Activated naive CD8-positive, alpha-beta T cell treated with anti-CD3 and anti-CD28 coated beads, Interleukin-2, amount 10 ng/mL, durations not matched to agents 7 days and 5 days (primary cell): ENCODE measurements at regions not wholly inside any gene's neighbourhood (a gene's known extent, or its start where the extent isn't known, plus 50 kb on each side); places are given as distances from the start of the nearest gene placed in this dataset.

ENCODE experiments used
- ATAC-seq: fragments of 150-1000 bp; cut with Tn5 transposase; one replicate; pipeline ENCODE4 v1.10.0; 2021; ENCODE audit warnings: low read depth, moderate library complexity
- POLR2A ChIA-PET: fragments of 350-600 bp; sonication (Branson Sonifier 250); formaldehyde crosslinking; loops from one replicate; lab custom pipeline; 2021; ENCODE audit warnings: antibody characterized with exemption; lab: Charles Lee
- DNase-seq: peaks from one replicate; pipeline ENCODE4 v3.0.0; 2021
- H3K27ac Mint-ChIP-seq: one replicate; pipeline ENCODE4 v1.8.0; 2022; ENCODE audit warnings: mild to moderate bottlenecking, mixed read lengths
- H3K27me3 Mint-ChIP-seq: one replicate; pipeline ENCODE4 v1.8.0; 2022; ENCODE audit warnings: mild to moderate bottlenecking, moderate library complexity, mixed read lengths
- H3K36me3 Mint-ChIP-seq: one replicate; pipeline ENCODE4 v1.8.0; 2021; ENCODE audit warnings: mild to moderate bottlenecking, mixed read lengths
- H3K4me1 Mint-ChIP-seq: one replicate; pipeline ENCODE4 v1.8.0; 2021; ENCODE audit warnings: mixed read lengths
- H3K4me3 Mint-ChIP-seq: one replicate; pipeline ENCODE4 v1.8.0; 2022; ENCODE audit warnings: mild to moderate bottlenecking, moderate library complexity, mixed read lengths
- H3K9me3 Mint-ChIP-seq: one replicate; pipeline ENCODE4 v1.8.0; 2021; ENCODE audit warnings: mixed read lengths

DNA sequence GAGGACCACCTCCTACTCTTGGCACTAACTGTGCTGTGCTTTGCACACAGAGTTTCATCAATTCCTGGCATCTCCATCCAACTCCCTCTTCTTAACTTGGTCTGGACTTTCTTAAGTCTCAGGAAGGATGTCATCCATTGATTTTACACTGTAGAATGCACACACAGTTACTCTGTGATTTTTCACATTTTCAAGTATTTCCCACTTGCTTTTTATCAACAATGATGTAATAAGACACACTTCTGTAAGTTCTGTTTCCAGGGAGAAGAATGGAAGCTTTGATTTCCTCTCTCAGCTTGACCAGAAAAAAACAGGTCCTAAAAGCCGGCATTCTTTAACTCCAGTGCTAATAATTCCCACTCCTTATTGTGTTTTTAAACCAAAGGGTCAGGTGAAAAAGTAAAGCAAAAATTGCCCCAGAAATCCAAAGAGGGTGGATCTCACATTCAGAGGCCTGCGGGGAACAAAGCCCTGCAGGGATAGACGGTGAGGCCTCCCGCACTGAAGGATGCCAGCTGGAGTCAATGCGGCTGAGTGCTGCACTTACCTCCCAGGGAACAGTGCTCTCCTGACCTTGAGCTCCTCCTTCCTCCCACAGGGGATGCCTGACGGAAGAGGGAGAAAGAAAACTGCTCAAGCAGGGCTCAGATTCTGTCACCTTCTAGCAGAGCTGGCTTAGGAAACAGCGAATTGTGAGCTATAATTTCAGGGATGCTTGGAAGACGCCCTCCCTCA, 83.1 kb downstream of the PDCL3 start:
- Mint-ChIP-seq H3K9me3 (peaks cover 8% of the 10 kb centered on the region), H3K4me1 (peaks cover 38% of the 10 kb centered on the region)
- POLR2A ChIA-PET = no interaction called here

DNA sequence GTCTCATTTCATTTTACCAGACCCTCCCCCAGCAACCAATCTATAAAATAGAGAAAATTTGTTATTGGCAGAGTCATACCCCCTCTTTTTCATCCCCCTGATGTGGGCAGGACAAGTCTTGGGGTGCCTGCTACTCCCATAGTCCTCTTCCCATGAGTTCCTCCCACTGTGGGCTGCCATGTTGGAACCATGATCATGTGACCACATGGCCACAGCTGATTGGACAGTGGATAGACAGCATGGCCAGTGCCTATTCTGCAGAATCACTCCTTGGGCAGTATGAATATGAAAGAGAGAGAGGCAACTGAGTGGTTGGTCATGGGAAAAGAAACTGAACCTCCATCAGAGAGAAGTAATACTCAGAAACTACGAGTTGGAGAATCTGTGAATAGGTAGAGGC, 84.9 kb downstream of the PDCL3 start:
- Mint-ChIP-seq H3K27ac (no peak overlapping the region), H3K4me1 (peaks cover 37% of the 10 kb centered on the region), H3K27me3 (no peaks in the 10 kb centered on the region), H3K36me3 (peaks cover 9% of the 10 kb centered on the region), H3K4me3 (no peak overlapping the region), H3K9me3 (peaks cover 8% of the 10 kb centered on the region)
- no peak for ATAC-seq
- no peak for DNase-seq
- POLR2A ChIA-PET = interaction anchor here (1.2 kb wide), 1 partner anchor 354 kb away, joined by 3 read pairs; the partner anchor contains the start of gene RPL31

More for the DNA sequence above, 83.1 kb downstream of the PDCL3 start:
- DNase-seq (no peak), ATAC-seq (no peak)
- Mint-ChIP-seq H3K4me3 (no peak overlapping the region), H3K36me3 (peaks cover 9% of the 10 kb centered on the region), H3K27me3 (no peaks in the 10 kb centered on the region), H3K27ac (no peak overlapping the region)

DNA sequence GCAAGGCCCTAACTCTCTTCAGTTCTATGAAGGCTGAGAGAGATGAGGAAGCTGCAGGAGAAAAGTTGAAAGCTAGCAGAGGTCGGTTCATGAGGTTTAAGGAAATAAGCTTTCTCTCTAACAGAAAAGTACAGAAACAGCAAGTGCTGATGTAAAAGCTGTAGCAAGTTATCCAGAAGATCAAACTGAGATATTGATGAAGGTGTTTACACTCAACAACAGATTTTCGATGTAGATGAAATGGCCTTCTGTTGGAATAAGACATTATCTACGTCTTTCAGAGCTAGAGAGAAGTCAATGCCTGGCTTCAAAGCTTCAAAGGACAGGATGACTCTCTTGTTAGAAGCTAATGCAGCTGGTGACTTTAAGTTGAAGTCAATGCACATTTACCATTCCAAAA, 87.4 kb downstream of the PDCL3 start:
- H3K9me3 Mint-ChIP-seq = peaks cover 8% of the 10 kb centered on the region
- H3K4me1 Mint-ChIP-seq = peaks cover 28% of the 10 kb centered on the region
- POLR2A ChIA-PET = interaction anchor here (0.8 kb wide), 1 partner anchor 20 kb away, joined by 3 read pairs; no protein-coding TSS in a partner anchor
- peaks cover 9% of the 10 kb centered on the region for H3K36me3 Mint-ChIP-seq
- H3K27me3 Mint-ChIP-seq = no peaks in the 10 kb centered on the region
- ATAC-seq (no peak), DNase-seq (no peak)
- peak overlapping the region; percentile 78 for H3K27ac Mint-ChIP-seq
- peak overlapping the region; percentile 51 for H3K4me3 Mint-ChIP-seq

DNA sequence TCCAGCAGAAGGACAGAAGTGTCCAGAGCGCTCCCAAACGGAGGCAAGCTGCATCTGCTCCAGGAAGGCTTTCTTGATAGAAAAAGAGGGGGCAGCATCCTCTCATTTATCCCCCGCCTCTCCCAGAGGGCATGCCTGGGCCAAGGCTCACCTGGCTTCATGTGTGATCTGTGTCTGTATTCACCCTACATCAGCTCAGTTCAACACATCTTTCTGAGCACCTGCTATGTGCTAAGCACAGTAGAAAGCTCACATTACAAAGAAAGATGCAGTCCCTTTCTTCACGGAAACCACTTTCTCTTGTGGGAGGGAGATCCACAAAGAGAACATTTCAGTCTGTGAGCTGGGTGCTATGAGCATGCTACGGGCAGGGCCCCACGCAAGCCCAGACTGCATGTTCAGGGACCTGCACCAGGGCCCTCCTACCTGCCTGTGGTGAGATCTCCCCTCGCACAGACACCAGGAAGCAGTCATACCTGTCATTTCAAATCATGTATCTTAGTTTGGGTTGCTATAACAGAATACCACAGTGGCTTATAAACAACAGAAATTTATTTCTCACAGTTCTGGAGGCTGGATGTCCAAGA, 90.7 kb downstream of the PDCL3 start:
- POLR2A ChIA-PET = interaction anchor here (1.8 kb wide), 1 partner anchor 9 kb away, joined by 6 read pairs; no protein-coding TSS in a partner anchor
- no peak for DNase-seq
- peak; percentile 85 for ATAC-seq
- Mint-ChIP-seq H3K9me3 (peaks cover 2% of the 10 kb centered on the region), H3K4me1 (peaks cover 27% of the 10 kb centered on the region), H3K4me3 (no peak overlapping the region), H3K27ac (peak overlapping the region; percentile 63), H3K27me3 (no peaks in the 10 kb centered on the region), H3K36me3 (no peaks in the 10 kb centered on the region)

DNA sequence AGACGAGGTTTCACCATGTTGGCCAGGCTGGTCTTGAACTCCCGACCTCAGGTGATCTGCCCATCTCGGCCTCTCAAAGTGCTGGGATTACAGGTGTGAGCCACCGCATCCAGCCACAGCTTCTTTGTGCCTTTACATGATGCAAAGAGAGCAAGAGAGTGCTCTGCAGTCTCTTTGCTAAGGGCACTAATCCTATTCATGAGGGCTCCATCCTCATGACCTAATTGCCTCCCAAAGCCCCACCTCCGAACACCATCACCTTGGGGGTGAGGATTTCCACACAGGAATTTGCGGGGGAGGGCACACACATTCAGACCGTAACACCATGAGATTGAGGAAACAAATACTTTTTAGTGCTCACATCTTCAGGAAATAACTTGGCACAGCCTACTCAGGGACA, 91.8 kb downstream of the PDCL3 start:
- DNase-seq (no peak), ATAC-seq (no peak)
- Mint-ChIP-seq H3K27ac (no peak overlapping the region), H3K4me1 (peaks cover 23% of the 10 kb centered on the region), H3K27me3 (no peaks in the 10 kb centered on the region), H3K4me3 (no peak overlapping the region), H3K36me3 (no peaks in the 10 kb centered on the region), H3K9me3 (no peaks in the 10 kb centered on the region)
- POLR2A ChIA-PET = interaction anchor here (1.8 kb wide), 1 partner anchor 10 kb away, joined by 6 read pairs; no protein-coding TSS in a partner anchor

DNA sequence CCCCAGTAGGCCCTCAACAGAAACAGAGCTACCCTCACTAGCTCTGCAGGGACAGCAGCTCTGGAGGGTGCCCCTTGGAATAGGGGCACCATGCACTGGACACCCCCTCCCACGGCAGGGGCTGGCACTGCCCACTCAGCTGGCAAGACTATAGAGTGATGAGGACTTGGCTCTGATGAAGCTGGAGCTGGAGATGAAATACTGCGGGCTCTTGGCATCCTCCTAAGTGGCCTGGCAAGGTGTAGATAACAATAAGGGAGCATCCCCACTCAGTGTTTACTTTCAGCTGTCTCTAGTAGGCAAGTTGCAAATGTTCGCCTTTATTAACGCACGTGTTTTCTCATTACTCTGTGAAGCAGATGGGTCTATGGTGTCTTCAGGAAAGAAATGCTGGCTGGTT, 92.7 kb downstream of the PDCL3 start:
- Mint-ChIP-seq H3K4me3 (no peak overlapping the region), H3K36me3 (no peaks in the 10 kb centered on the region), H3K9me3 (no peaks in the 10 kb centered on the region), H3K4me1 (peaks cover 17% of the 10 kb centered on the region), H3K27ac (no peak overlapping the region), H3K27me3 (peaks cover 4% of the 10 kb centered on the region)
- POLR2A ChIA-PET = no interaction called here
- ATAC-seq = no peak
- DNase-seq = no peak

DNA sequence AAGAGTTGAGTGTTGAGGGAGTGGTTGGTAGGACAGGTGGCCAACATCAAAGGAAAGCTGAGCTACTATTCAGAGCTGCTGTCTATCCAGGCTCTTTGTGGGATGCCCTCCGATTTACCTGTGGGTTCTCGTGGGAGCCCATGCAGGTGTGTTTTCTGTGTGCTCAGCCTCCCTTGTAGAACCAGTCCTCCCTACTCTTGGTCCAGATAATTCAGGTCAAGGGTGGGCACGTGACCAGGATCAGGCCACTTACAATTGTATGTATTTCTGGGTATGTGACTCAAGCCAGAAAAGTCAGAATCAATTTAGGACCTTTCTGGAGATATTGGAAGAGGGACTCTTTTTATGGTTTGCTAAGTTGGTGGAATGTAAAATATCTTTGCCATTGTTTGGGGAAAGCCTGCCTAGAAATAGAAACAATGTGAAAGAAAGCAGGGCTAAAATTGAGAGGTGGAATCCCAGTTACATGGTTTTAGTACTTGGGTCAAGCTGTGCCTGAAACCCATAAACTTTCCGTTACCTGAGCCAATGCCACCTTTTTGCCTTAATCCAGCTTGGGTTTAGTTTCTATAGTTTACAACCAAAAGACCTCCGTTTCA, 93.2 kb downstream of the PDCL3 start:
- H3K27ac Mint-ChIP-seq = no peak overlapping the region
- H3K27me3 Mint-ChIP-seq = peaks cover 5% of the 10 kb centered on the region
- H3K36me3 Mint-ChIP-seq = no peaks in the 10 kb centered on the region
- peaks cover 14% of the 10 kb centered on the region for H3K4me1 Mint-ChIP-seq
- no peaks in the 10 kb centered on the region for H3K9me3 Mint-ChIP-seq
- DNase-seq (no peak), ATAC-seq (no peak)
- no peak overlapping the region for H3K4me3 Mint-ChIP-seq
- POLR2A ChIA-PET = no interaction called here

DNA sequence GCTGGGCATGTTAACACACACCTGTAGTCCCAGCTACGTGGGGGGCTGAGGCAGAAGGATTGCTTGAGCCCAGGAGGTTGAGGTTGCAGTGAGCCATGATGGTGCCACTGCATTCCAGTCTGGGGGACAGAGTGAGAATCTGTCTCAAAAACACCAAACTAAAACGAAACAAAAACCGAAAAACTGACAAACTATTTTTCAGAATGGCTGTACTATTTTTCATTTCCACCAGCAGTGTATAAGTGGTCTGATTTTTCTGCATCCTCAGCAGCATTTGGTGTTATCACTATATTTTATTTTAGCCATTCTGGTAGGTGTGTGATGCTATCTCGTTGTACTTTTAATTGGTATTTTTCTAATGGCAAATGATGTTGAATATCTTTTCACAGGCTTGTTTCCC, 95.2 kb downstream of the PDCL3 start:
- H3K4me3 Mint-ChIP-seq = no peak overlapping the region
- no peaks in the 10 kb centered on the region for H3K9me3 Mint-ChIP-seq
- H3K27ac Mint-ChIP-seq = no peak overlapping the region
- H3K4me1 Mint-ChIP-seq = peaks cover 8% of the 10 kb centered on the region
- ATAC-seq = no peak
- H3K27me3 Mint-ChIP-seq = peaks cover 9% of the 10 kb centered on the region
- no peak for DNase-seq
- H3K36me3 Mint-ChIP-seq = no peaks in the 10 kb centered on the region
- POLR2A ChIA-PET = no interaction called here

DNA sequence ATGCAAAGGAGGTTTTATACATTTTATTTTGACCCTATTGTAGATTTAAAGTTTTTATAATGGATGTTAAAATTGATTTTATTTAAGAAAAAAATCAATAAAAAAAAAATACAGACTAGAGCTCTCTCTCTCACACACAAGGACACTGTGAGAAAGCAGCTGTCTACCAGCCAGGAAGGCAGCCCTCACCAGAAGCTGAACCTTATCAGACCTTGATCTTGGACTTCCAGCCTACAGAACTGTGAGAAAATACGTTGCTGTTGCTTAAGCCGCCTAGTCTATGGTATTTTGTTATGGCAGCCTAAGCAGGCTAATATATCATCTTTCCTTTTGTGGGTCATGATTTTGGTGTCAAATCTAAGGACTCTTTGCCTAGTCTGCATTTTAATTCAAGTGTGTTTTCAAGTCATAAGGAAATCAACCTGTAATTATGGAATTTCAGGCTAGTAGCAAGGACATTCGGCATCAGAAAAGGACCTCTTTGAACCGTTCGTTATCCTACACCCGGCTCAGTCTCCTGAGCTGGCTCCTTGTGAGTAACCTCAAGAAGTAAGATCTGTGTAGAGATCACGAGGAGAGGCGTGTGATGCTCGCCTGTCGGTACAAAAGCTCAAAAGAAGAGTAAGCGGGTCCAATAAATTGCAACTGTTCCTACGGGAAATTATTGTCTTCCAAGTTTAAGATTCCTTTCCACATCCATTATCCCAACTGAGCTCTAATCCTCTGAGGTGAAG, 98.2 kb downstream of the PDCL3 start:
- Mint-ChIP-seq H3K4me3 (no peak overlapping the region), H3K4me1 (no peaks in the 10 kb centered on the region), H3K27ac (no peak overlapping the region), H3K36me3 (no peaks in the 10 kb centered on the region), H3K9me3 (no peaks in the 10 kb centered on the region), H3K27me3 (peaks cover 9% of the 10 kb centered on the region)
- DNase-seq (no peak), ATAC-seq (no peak)
- POLR2A ChIA-PET = no interaction called here

DNA sequence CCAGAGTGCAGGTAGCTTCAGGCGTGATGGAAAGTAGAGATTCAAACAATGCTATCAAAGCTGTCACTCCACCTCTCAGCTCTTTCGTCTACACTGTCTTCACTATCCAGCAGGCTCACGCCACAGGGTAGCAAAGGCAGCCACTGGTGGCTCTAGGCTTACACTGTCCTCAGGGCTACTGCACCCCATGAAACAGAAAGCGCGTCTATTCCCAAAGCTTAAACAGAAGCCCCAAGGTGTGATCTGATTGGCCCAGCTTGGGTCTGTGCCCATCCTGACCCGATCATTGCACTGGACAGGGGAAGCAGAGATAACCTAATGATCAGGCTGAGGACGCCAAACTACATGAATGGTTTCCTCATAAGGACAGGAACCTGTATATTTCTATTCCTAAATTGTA, 100.1 kb downstream of the PDCL3 start:
- H3K27me3 Mint-ChIP-seq = peaks cover 9% of the 10 kb centered on the region
- no peaks in the 10 kb centered on the region for H3K4me1 Mint-ChIP-seq
- no peak overlapping the region for H3K4me3 Mint-ChIP-seq
- POLR2A ChIA-PET = no interaction called here
- H3K36me3 Mint-ChIP-seq = no peaks in the 10 kb centered on the region
- ATAC-seq (no peak), DNase-seq (no peak)
- H3K9me3 Mint-ChIP-seq = no peaks in the 10 kb centered on the region
- no peak overlapping the region for H3K27ac Mint-ChIP-seq

DNA sequence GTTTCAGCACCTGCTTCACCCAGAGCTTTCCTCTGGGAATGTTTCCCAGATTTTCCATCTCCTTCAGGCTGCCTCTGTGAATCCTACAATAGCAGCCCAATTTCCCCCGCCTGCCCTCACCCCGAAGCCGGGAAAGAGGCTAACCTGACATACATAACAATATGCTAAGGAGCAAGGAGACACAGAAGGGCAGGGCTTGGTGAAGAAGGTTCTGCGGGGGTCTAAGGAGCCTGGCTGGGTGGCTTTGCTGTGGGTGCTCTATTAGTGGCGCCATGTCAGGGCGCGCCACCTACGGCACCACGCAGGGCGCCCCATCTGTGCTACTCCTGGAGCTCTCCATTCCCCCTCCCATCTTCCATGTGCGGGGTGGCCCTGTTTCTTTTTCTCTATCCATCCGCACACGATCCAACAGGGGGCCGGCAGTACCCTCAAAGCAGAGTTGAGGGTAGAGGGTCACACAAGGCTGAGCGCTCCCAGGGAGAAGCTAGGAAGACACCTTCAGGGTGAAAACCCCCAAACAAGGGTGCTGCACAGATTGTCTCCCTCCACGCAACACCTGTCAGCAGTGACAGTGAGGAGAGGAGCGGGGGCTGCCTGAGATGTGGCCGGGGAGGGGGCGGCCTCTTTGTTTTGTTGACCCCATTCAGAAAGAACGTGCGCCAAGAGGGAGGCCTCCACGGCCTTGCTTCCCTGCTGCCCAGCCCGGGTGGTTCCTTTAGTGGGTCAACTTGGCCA, 101.4 kb downstream of the PDCL3 start:
- H3K9me3 Mint-ChIP-seq = no peaks in the 10 kb centered on the region
- no peaks in the 10 kb centered on the region for H3K36me3 Mint-ChIP-seq
- ATAC-seq (no peak), DNase-seq (no peak)
- peaks cover 5% of the 10 kb centered on the region for H3K4me1 Mint-ChIP-seq
- peaks cover 9% of the 10 kb centered on the region for H3K27me3 Mint-ChIP-seq
- no peak overlapping the region for H3K4me3 Mint-ChIP-seq
- no peak overlapping the region for H3K27ac Mint-ChIP-seq
- POLR2A ChIA-PET = no interaction called here

DNA sequence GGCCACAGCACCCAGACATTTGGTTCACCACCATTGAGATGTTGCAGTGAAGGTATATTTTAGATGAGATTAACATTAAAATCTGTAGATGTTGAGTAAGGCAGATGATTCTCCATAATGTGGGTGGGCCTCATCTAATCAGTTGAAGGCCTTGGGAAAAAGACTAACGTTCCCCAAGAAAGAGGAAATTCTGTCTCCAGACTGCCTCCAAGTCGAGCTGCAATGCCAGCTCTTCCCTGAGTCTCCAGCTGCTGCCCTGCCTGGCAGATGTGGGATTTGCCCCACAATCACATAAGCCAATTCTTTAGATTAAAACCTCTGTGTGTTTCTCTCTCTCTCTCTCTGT, 101.9 kb downstream of the PDCL3 start:
- ATAC-seq = no peak
- Mint-ChIP-seq H3K27me3 (peaks cover 11% of the 10 kb centered on the region), H3K36me3 (no peaks in the 10 kb centered on the region), H3K4me1 (peaks cover 5% of the 10 kb centered on the region), H3K27ac (no peak overlapping the region), H3K4me3 (no peak overlapping the region), H3K9me3 (no peaks in the 10 kb centered on the region)
- no peak for DNase-seq
- POLR2A ChIA-PET = no interaction called here

DNA sequence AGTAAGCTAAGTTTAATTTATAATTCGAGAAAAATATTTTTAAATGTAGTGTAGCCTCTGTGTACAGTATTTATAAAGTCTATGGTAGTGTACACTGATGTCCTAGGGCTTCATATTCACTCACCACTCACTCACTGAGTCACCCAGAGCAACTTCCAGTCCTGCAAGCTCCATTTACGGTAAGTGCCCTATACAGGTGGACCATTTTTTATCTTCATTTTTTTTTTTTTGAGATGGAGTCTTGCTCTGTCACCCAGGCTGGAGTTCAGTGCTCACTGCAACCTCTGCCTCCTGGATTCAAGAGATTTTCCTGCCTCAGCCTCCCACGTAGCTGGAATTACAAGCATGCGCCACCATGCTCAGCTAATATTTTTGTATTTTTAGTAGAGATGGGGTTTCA, 104.2 kb downstream of the PDCL3 start:
- DNase-seq (no peak), ATAC-seq (no peak)
- H3K9me3 Mint-ChIP-seq = no peaks in the 10 kb centered on the region
- POLR2A ChIA-PET = no interaction called here
- H3K27me3 Mint-ChIP-seq = peaks cover 15% of the 10 kb centered on the region
- no peak overlapping the region for H3K4me3 Mint-ChIP-seq
- H3K27ac Mint-ChIP-seq = no peak overlapping the region
- no peaks in the 10 kb centered on the region for H3K36me3 Mint-ChIP-seq
- peaks cover 5% of the 10 kb centered on the region for H3K4me1 Mint-ChIP-seq
